IPS DF 4.7 (cell line): ENCODE measurements at regions not wholly inside any gene's neighbourhood (a gene's known extent, or its start where the extent isn't known, plus 50 kb on each side); places are given as distances from the start of the nearest gene placed in this dataset.
"Not testable (repeated sequence)": the region's sequence is repeated elsewhere in the genome, so short reads cannot be mapped to it uniquely, and the experiment has no call there.

ENCODE experiments used
- DNase-seq: peaks from one replicate; pipeline ENCODE4 v3.0.0-alpha.2; 2013; ENCODE audit warnings: low spot score; ENCODE audit errors: extremely low read depth

DNA sequence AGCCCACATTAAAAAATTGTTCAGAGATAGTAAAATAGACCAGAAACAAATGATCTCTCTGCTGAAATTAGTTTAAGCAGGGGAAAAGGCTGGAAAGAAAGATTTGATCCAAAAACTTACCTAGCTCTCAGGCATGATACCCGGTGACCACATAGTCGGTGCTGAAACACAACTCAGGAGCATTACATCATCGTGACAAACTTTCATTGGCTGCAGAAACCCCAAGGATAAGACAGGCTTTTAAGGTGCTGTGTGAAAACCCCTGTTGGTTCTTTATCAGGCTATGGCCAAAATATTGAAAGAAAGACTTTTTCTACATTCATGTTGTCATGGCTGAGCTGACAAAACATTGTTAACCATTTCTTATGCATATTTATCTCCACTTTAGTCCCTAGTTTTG is 171.7 kb upstream of the KLF12 start:
- no peak for DNase-seq

DNA sequence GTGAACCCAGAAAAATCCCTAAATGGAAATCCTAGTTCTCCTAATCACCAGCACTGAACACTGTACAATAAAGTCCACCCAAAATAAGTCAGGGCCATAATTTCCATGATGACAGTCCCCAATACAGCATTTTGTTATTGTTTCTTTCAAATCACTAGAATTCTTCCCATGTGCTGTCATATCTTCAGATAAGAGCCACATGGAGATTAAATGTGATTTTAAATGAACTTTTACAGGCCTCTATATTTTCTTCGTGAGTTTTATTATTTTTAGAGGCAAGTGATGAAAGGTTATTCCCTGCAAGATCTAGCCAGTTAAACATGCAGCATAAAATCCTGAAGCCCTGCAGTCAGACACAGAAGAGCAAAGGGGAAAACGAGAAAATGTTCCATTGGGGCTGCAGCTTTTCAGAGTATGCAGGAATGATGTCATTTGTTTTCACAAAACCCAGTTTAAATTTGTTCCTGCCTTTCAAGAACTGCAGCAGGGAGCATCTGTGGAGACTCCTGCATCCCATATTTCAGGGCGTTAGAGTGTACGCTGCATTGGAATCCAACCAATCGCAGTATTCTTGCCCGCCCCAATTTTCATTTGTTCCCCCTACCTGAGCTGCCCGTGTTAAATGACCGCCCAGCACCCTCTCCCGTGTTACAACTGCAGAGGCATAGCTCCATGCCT is 167.2 kb upstream of the KLF12 start:
- DNase-seq = no peak

DNA sequence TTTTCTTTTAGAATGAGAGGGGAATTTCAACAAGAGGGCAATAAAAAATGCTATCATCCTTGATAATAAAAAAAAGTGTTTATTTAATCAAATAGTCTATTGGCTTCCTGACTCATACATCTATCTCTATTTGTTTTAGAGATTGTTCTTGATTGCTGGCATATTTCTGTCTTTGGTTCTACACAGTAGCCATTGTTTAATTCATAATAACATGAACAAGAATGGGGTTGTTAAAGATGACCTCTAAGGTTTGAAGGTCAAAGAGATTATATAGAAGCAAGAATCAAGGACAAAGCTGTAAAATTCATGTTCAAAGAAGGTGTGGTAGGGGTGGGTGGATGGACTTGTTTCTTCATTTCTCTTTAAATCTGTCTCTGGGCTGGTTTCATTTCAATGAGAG is 166.0 kb upstream of the KLF12 start:
- DNase-seq = no peak

DNA sequence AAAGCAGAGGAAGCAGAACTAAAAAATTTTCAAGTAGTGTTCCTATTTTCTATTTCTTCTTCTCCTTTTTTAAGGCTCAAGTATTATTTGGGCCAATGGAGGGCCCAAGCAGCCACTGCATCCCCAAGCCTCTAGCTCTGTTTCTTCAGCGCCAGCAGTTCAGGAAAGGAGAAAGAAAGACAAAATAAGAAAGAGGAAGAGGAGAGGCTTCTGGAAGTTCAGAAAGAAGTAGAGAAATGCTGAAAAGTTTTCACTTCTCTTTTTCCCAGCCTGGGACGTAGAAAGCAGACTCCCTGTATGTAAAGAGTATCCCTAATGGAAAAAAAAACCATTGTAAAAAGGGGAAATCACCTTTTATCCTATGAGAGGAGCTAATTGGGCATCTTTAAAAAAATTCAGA is 165.5 kb upstream of the KLF12 start:
- DNase-seq = no peak

DNA sequence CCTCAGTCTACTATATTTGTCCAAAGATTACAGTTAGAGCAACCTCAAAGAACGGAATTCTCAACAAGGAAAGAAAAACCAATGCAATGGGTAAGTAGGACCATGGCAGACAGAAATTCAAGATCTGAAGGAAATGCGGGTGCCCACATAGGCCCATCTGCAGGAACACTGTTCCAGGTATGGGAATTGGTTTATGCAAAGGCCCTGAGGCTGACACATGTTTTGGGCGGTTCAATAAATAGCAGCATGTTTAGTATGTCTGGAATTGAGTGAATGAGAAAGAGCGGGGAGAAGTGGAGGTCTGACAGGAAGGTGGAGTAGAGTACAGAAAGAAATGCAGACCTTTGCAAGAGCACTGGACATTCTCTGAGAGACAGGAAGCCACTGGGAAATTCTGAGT is 164.7 kb upstream of the KLF12 start:
- DNase-seq = no peak

DNA sequence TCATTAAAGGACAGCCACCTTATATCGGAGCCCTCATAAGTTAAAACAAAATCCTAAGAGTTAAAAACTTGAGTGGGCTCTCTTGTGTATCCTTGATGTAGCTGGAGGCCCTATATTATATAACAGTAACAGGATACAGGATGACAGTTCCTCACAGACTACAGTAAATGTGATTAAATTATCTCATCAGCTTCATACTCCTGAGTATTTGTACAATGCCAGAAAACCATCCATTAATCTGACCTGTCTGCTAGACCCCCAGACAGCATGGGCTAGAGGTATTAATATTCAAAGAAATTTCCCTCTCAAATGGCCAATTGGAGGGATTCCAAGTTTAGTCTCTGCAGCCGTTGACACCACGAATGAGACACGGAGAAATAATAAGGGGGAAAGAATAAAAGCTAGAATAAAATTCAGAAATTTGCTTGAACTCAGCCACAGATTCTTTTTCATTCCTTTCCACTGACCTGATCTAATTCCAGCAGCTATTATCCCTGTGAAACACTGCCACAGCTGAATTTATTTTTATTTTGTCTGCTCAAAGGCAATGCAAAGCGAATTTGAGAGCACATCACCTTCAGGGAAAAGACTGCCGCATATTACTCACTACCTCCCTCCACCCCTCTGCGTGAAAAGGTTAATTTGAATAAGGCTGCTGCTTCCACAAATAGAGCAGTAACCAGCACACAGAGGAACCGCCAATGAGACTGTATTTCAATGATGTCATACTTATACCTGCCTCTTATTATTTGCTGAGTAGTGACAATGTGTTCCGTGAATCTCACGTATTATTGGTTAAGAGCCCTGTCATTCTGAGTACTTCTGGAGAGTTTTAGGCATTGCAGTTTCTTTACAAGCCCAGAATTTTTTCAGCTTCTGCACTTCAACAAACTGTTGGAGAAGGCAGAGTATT is 155.9 kb upstream of the KLF12 start:
- peak; percentile 91 for DNase-seq

DNA sequence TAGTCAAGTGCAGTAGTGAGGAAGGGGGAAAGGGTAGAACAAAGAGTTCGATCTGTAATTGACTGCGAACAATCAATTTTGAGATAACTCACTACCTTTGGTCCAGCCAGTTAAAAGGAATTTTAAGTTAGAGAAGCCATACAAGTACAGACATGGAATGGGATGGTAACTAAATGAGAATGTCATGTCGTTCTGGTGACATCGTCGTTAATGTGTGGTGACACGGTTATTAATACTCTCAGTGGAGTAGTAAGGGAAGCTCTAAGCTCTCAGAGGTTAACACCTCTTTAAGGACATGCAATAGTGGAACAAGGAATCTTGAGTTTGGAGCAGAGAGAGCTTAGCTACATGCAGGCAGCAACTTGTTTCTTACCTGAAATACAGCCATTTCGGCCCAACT is 154.9 kb upstream of the KLF12 start:
- DNase-seq = no peak

DNA sequence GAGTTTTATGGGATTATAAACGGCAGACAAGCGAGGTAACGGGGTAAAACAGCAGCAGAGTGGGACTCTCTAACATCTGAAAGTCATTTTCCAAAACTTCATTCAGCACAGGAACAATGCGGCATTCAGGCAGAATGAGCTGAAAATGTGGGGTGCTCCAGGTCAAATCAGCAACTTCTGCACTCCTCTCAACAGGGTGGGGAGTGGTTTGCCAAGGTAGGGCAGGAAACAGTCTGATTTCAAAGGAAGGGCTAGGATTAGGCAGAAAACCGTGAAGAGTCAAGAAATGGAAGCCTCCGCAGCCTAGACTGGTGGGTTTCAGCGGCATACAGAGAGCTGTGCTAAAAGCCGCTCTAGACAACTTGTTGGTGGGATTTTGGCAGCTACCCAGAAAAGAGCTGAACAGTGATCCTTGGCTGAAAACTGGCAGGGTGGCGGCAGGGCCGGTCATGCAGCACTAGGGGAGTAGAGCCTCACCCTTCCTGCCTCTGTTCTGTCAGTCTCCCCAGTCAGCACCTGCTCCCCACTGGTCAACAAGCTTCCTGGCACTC is 154.2 kb upstream of the KLF12 start:
- DNase-seq = no peak

DNA sequence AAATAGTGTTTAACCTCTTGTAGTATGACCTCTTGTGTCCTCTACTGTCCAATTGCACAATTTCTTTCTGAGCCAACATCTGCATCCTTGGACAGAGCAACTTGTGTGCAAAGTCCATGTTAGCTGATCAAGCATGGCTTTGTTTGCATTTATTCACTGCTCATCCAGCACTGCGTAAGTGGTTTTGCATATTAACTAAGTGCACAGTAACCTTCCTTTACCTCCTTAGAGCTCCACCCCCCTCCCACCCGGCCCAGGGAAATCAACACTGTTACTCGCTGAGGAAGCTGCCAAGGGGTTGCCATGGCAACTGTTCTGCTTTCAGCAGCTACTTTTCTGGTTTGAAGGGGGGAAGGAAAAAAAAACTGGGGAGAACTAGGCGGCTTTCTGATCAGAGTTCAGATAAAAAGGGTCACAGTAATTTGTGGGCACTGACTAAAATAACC is 153.5 kb upstream of the KLF12 start:
- no peak for DNase-seq

DNA sequence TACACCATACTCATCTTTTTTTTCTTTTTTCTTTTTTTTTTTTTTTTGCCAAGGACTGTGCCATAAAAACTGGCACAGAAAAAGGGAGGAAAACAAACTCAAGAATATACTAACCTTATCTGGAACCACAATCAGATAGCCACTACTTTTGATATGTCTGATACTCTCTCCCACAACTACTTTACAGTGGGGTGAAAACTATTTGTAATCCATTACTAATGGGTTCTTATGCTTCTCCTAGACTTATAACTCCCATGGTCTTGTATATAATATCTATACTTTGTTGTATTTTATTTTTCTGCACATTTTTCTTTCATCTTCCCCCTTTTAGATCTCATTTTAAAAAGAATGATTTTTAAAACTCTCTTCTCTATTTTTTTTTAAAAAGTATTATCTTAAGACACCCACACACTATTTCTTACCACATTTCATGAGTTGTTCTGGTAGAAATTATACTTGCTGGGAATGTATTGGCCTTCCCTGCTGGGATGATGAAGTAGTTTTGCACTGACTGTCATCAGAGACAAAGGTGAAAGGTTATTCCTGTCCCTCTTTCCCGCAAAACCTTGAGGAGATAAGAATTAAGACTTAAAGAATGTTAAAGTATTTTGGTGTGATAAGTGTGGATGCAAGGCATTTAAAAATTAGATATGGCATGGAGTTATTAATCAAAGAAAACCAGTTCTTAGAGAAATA is 146.7 kb upstream of the KLF12 start:
- no peak for DNase-seq

DNA sequence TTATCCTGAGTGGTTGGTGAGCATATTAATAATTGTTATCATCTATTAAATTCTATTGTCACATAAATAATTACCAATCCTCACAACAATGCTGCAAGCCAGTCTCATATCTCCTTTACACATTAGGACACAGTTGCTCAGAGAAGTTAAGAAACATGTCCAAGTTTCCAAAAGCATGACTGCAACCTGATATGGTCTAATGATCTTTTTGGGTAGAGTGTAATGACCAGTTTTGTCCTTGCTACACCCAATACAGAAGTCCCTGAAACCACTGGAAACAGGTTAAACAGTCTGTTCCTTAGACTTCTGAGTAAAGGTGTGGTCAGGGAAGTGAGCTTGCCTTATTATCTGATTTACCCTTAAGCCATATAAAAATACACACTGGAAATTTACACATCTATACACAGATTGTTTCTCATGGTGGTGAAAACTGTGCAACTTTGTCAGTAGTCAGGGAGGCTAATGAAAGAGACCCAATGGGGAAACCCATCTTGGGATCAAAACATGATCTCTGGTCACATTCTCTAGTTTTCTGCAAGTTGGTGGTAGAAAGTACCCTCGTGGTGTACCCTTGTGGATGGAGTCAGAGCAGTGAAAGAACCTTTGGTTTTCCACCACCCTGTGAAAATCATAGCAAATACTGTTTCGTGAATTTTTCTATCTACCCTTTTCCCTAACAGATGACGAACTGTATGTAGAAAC is 146.0 kb upstream of the KLF12 start:
- DNase-seq = no peak

DNA sequence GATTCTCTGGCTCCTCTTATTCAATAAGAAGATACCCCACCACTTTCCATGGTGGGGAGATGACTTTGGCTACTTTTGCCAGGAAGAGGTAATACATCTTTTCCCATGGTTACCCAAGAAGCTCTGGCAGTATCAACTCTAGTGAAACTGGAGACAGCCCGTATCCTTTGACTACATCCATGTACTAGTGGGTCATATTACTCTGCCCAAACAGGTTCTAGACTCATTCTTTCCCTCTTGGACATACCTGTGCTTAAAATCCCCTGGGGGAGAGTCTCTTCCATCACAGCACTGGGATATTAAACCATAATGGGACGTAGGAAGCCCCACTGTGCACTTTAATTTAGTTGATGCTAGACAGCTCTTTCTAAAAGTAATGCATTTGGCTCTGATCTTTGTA is 144.7 kb upstream of the KLF12 start:
- no peak for DNase-seq

DNA sequence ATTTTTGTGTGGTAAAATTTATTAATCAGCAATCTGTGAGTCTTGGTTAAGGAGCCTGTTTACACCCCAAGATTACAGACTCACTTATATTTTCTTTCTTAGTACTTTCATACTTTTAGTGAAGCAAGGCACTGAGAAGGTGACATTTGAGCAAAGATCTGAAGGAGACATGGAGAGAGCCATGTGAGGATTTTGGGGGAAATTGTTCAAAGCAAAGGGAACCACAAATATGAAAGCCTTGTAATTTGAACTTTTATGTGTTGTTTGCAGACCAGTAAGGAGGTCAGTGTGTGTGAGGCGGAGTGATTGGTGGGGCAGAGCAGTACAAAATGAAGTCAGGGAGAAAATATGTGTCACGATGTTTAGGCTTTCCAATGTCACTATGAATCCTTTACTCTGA is 140.7 kb upstream of the KLF12 start:
- DNase-seq = no peak

DNA sequence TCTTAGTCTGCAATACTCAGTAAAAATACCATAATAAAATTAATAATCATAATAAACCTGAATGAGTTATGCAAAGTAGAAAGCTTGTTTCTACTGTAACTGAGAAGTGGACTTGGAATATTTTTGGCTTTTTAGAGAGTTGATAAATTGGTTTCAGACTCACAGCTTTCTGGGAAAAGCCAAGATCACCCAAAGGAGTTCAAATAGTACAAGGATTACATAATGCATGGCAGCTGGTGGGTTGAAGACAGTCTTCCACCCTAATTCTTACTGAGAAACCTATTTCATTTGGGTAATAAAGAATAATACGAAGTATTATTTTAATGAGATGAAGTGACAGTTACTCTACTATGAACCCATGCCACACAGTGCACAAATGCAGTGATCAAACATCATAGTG is 139.4 kb upstream of the KLF12 start:
- no peak for DNase-seq

DNA sequence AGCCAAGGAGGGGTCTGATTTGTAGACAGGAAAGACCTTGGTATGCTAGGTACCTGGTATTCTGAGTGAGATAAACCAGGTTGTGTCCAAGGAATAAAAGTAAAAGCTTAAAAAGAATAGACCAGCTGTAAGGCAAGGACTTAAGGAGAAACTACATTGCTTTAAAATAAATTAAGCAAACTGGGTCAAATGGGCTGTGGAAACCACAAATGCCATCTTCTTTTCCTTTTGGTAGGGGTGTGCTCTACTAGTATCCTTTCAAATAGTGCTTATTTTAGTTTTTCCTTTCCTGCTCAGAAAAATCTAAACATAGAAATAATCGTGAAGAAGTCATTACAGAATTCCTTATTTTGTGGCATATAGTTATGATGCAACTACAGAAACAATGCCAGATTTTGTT is 138.6 kb upstream of the KLF12 start:
- DNase-seq = no peak

DNA sequence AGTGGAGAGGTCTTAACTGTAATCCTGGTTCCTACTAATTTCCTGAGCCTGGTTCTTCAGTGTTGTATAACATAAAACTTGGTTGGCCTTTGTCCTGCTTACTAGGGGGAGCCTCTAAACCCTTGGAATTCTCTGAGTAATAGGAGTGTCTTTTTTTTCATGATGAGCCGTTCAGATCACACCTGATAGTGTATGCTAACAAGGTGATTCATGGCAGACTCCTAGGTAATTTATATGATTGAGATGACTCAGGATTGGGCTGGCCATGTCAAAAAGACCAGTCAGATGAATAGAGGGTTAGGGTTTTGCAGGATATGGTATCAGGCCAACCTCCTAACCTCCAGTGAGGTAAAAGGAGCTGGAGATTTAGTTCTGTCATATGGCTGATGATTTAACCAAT is 135.8 kb upstream of the KLF12 start:
- no peak for DNase-seq

DNA sequence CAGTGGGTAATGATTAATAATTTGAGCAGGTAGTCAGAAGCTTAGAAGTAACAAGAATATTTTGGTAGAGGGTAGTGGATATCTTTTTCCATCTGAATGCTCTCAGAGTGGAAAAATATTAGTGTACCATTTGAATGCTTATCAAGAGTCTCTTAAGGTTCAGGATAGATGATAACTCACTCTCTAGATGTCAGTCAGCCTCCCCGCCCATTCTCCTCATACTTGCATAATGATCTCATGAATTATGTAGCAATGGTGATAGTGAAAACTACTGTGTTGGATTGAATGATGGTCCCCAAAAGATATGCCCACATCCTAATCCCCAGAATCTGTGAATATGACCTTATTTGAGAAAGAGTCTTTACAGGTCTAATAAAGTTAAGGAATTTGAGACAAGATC is 132.7 kb upstream of the KLF12 start:
- no peak for DNase-seq

DNA sequence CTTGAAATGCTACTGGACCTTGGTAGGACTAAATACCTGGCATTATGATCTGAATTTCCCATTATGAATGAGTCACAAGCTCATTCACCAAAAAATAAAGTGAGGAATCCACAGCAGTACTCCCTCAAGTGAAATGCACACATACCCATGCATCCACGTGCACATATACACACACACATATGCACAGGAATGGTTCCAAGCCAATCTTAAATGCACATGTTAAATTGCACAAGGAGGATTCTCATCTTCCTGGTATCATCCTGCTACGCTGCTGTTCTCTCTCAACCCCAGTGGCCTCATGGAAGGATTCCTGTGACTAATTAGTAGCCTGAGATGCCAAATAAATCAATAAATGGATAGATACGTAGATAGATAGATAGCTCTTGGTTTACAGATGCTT is 132.1 kb upstream of the KLF12 start:
- no peak for DNase-seq

DNA sequence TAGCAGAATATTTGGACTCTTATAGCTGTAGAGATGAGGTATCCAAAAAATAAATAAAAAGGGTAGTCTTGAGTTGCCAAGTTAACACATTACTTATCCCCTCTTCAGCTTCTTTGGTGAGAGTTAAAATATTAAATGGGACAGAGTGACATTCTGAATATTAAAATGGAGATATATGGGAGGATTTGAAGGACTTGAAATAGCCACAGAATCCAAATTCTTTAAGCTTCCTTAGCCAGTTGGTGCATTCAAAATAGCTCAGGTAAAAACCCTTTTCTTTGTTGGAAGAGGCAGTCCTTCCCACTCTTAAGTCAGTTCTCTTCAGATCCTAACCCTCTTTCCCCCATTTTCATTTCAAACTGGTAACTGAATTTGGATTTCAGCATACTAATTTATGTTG is 130.1 kb upstream of the KLF12 start:
- no peak for DNase-seq

DNA sequence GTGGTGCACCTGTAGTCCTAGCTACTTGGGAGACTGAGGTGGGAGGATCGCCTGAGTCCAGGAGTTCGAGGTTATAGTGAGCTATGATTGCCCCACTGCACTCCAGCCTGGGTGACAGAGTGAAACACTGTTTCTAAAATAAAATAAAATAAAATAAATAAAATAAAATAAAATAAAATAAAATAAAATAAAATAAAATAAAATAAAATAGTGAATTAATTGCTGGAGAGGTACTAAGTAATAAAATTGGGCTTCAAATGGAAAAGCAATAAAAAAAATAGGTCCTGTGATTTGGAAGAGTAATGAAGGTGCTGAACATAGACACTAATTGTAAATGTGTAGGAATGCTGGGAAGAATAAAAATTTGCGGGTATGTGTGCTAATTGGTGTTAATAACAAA is 126.2 kb upstream of the KLF12 start:
- not testable (repeated sequence) for DNase-seq

DNA sequence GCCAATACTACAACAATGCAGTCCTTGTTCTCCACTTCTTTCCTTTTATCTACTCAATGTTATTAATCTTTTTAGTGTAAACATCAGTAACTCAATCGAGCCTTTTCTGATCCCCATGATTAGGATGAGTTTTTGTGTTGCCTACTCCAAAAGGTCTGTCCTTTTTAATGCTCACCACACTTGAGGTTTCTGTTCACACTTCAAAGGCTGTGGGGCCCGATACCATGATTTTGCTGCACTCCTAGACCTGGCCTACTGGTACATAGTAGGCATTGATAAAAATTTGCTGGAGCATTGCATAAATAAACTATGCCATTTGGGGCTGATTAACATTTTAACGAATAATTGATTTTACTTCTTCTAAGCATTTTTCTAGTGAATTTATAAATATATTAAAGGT is 125.4 kb upstream of the KLF12 start:
- no peak for DNase-seq
